Gastrocnemius medialis (tissue), 4 donors: ENCODE measurements at regions not wholly inside any gene's neighbourhood (a gene's known extent, or its start where the extent isn't known, plus 50 kb on each side); places are given as distances from the start of the nearest gene placed in this dataset.

ENCODE experiments used
- ATAC-seq, 2 donors: fragments of 150-250 bp; one replicate each; pipeline ENCODE4 v1.9.1; 2016
- DNase-seq, 2 donors: peaks; one replicate each; pipeline ENCODE4 v3.0.0-alpha.2; 2019
- H3K27ac ChIP-seq, 4 donors: fragments of 200-600 bp; sonication (generic); 1 replicate in 1 of 4; 2 replicates in 3 of 4; pipeline ENCODE4 v1.5.1; 2016 to 2018; ENCODE audit warnings: mild to moderate bottlenecking in 2 of 4, moderate library complexity in 1 of 4
- H3K27me3 ChIP-seq, 3 donors: fragments of 200-600 bp; sonication (generic) in 2 of 3; 1 replicate in 1 of 3; 2 replicates in 2 of 3; pipeline versions ENCODE4 v1.5.1 to v1.6.0; 2016 to 2019; ENCODE audit warnings: mild to moderate bottlenecking in 1 of 3, moderate library complexity in 1 of 3
- H3K36me3 ChIP-seq, 2 donors: fragments of 200-600 bp; sonication (generic) in 1 of 2; one replicate each; pipeline ENCODE4 v1.5.1; 2017 to 2018
- H3K4me1 ChIP-seq, 2 donors: fragments of 200-600 bp; sonication (generic) in 1 of 2; one replicate each; pipeline ENCODE4 v1.5.1; 2016 to 2017; ENCODE audit warnings: mild to moderate bottlenecking in 2 of 2
- H3K4me3 ChIP-seq, 4 donors: fragments of 200-600 bp; sonication (generic) in 3 of 4; 1 replicate in 1 of 4; 2 replicates in 3 of 4; pipeline ENCODE4 v1.5.1; 2016 to 2019; ENCODE audit warnings: mild to moderate bottlenecking in 2 of 4
- H3K9me3 ChIP-seq, 3 donors: fragments of 200-600 bp; sonication (generic) in 2 of 3; 1 replicate in 1 of 3; 2 replicates in 2 of 3; pipeline ENCODE4 v1.5.1; 2016 to 2019
- POLR2A ChIP-seq, 2 donors: fragments of 450-650 bp; IDR thresholded peaks; one replicate each; pipeline ENCODE4 v1.6.1; 2017; ENCODE audit warnings: antibody characterized with exemption in 2 of 2, mild to moderate bottlenecking in 2 of 2, moderate library complexity in 2 of 2
- in situ Hi-C, 4 donors: fragments of 200-750 bp; cut with MboI; loops; one replicate each; pipeline versions ENCODE4 v1.15.0 to v1.8.0; 2017; ENCODE audit warnings: low sequenced_read_pairs in 4 of 4
- intact Hi-C: fragments of 100-400 bp; cut with DNase I; formaldehyde crosslinking; loops from one replicate; pipeline ENCODE4 v1.15.1; 2023; ENCODE audit warnings: low total_unique reads
- TF ChIP-seq, protein P1 (sequence below), 5 experiments: fragments of 450-650 bp in 3 of 5; fragments of 200-600 bp in 2 of 5; sonication (generic) in 2 of 5; IDR thresholded peaks in 4 of 5; conservative IDR thresholded peaks in 1 of 5; 1 replicate in 4 of 5; 2 replicates in 1 of 5; pipeline ENCODE4 v1.5.1; 2016 to 2019; ENCODE audit warnings: antibody characterized with exemption in 5 of 5, mild to moderate bottlenecking in 3 of 5, moderate library complexity in 3 of 5

DNA sequence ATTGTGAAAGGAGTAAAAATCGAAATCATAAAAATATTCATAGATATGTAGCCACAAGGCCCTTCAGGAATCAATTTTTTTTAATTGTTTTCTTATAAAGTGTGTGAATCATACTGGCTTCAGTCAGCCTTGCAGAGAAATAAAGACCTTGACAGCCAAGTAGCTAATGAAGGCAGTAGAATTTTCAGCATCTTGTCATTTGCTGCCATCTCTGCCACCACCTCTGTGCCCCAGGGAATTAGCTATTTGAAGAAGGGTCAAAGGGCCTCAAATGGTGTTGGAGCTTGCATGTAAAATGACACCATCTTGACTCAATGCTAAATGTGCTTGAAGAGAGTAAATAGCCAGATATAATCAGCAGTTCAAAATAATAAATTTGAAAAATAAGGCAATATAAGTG, 359.4 kb upstream of the DCN start:
- intact Hi-C loops = no loop called here

DNA sequence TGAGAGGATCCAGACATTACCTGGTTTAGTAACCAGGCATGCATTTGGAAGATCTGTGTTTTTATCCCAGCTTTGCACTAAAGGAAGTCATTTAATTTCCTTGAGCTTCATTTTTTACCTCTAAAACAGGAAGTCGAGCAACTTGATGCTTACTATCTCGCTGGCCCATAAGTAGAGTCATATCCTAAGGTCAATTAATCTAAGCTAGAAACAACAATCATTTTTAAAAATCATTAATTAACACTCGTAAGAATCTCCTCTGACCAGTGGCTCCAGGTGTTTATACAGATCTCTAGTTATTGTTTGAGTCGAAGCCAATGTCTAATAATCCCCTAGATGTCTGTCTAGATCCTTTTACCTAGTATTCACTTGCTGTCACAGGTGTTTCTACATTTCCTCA, 355.8 kb upstream of the DCN start:
- H3K9me3 ChIP-seq = no peaks in the 10 kb centered on the region
- TF ChIP-seq, protein P1, sequence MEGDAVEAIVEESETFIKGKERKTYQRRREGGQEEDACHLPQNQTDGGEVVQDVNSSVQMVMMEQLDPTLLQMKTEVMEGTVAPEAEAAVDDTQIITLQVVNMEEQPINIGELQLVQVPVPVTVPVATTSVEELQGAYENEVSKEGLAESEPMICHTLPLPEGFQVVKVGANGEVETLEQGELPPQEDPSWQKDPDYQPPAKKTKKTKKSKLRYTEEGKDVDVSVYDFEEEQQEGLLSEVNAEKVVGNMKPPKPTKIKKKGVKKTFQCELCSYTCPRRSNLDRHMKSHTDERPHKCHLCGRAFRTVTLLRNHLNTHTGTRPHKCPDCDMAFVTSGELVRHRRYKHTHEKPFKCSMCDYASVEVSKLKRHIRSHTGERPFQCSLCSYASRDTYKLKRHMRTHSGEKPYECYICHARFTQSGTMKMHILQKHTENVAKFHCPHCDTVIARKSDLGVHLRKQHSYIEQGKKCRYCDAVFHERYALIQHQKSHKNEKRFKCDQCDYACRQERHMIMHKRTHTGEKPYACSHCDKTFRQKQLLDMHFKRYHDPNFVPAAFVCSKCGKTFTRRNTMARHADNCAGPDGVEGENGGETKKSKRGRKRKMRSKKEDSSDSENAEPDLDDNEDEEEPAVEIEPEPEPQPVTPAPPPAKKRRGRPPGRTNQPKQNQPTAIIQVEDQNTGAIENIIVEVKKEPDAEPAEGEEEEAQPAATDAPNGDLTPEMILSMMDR (IDR thresholded peaks at IDR 0.05 in 4 of 5, conservative IDR thresholded peaks at IDR 0.05 in 1 of 5) = no peak
- H3K36me3 ChIP-seq = no peaks in the 10 kb centered on the region
- H3K4me1 ChIP-seq = no peaks in the 10 kb centered on the region
- in situ Hi-C loops (no loop called here), intact Hi-C loops (no loop called here)
- no peak overlapping the region for H3K4me3 ChIP-seq
- no peaks in the 10 kb centered on the region for H3K27me3 ChIP-seq
- no peak for DNase-seq
- ATAC-seq = no peak
- no peak overlapping the region for H3K27ac ChIP-seq

More for the DNA sequence above, 359.4 kb upstream of the DCN start:
- Histone ChIP-seq H3K36me3 (no peaks in the 10 kb centered on the region), H3K27ac (no peak overlapping the region), H3K4me1 (no peaks in the 10 kb centered on the region), H3K27me3 (no peaks in the 10 kb centered on the region), H3K4me3 (no peak overlapping the region), H3K9me3 (no peaks in the 10 kb centered on the region)
- ATAC-seq (no peak), DNase-seq (no peak)
- TF ChIP-seq, protein P1 (IDR thresholded peaks at IDR 0.05 in 4 of 5, conservative IDR thresholded peaks at IDR 0.05 in 1 of 5) = no peak
- no peak for TF ChIP-seq POLR2A (IDR thresholded peaks at IDR 0.05)
- in situ Hi-C loops = no loop called here

DNA sequence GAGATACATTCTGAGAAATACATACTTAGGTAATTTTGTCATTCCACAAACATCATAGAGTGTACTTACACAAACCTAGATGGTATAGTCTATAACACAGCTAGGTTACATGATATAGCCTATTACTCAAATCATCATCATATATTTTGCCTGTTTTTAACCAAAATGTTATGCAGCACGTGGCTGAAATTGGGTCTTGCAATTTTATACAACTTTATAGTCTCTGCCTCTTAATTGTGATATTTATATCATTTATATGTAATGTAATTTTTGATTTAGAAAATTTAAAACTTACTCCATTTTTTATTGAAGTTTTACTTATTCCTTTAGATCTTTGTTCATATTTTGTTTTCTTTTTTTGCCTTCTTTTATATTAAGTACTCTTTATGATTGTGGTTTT, 350.7 kb upstream of the DCN start:
- H3K36me3 ChIP-seq = no peaks in the 10 kb centered on the region
- no peaks in the 10 kb centered on the region for H3K4me1 ChIP-seq
- DNase-seq = no peak
- H3K27me3 ChIP-seq = no peaks in the 10 kb centered on the region
- TF ChIP-seq, protein P1 (IDR thresholded peaks at IDR 0.05 in 4 of 5, conservative IDR thresholded peaks at IDR 0.05 in 1 of 5) = no peak
- no peak for TF ChIP-seq POLR2A (IDR thresholded peaks at IDR 0.05)
- in situ Hi-C loops (no loop called here), intact Hi-C loops (no loop called here)
- ATAC-seq = no peak
- H3K27ac ChIP-seq = no peak overlapping the region
- no peak overlapping the region for H3K4me3 ChIP-seq
- no peaks in the 10 kb centered on the region for H3K9me3 ChIP-seq

DNA sequence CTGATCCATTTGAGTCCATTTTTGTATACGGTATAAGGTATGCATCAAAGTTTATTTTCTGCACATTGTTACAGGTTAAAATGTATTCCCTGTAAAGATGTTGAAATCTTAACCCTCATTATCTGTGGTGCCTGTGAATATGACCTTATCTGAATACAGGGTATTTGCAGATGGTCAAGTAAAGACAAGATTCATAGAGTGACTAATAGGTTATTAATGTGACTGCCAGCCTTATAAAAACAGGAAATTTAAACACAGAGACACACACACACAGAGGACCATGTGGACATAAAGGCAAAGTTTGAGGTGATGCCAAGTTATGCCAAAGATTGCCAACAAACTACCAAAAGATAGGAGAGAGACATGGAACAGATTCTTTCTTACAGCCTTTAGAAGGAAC, 347.2 kb upstream of the DCN start:
- Histone ChIP-seq H3K27ac (no peak overlapping the region), H3K36me3 (no peaks in the 10 kb centered on the region), H3K4me3 (no peak overlapping the region), H3K27me3 (no peaks in the 10 kb centered on the region), H3K4me1 (no peaks in the 10 kb centered on the region), H3K9me3 (no peaks in the 10 kb centered on the region)
- in situ Hi-C loops (no loop called here), intact Hi-C loops (no loop called here)
- DNase-seq (no peak), ATAC-seq (no peak)
- TF ChIP-seq, protein P1 (IDR thresholded peaks at IDR 0.05 in 4 of 5, conservative IDR thresholded peaks at IDR 0.05 in 1 of 5) = no peak
- TF ChIP-seq POLR2A (IDR thresholded peaks at IDR 0.05) = no peak

DNA sequence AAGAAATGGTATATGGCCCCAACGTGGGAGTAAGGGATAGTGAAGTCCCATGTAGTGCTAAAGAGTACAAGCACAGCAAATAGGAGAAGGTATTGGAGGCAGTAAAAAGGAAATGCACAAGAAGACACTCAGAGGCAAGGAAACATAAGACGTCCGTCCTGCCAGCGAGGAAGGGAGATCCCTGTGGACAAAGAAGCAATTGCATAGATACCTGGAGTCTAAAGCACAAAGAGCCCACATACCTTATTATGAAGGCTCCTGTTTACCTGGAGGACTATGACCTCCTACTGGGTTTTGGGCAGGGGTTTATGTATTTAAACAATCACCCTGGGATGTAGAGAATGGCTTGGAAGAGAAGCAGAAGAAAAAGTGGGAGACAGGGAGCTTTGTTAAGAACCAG, 341.2 kb upstream of the DCN start:
- Histone ChIP-seq H3K27ac (no peak overlapping the region), H3K4me3 (no peak overlapping the region), H3K27me3 (no peaks in the 10 kb centered on the region), H3K36me3 (no peaks in the 10 kb centered on the region), H3K4me1 (no peaks in the 10 kb centered on the region), H3K9me3 (no peaks in the 10 kb centered on the region)
- ATAC-seq (no peak), DNase-seq (no peak)
- in situ Hi-C loops = no loop called here
- no peak for TF ChIP-seq POLR2A (IDR thresholded peaks at IDR 0.05)
- TF ChIP-seq, protein P1 (IDR thresholded peaks at IDR 0.05 in 4 of 5, conservative IDR thresholded peaks at IDR 0.05 in 1 of 5) = no peak
- intact Hi-C loops = no loop called here
